SHP77 (cell line): ENCODE measurements at regions not wholly inside any gene's neighbourhood (a gene's known extent, or its start where the extent isn't known, plus 50 kb on each side); places are given as distances from the start of the nearest gene placed in this dataset.

Experiments used
- DNase-seq, 2 experiments: peaks; one replicate each; lab custom pipeline; 2025; lab: John Stamatoyannopoulos, UW

GRCh38 chr4:31107362-31107761 is 387.2 kb downstream of the PCDH7 start:
- no peak for DNase-seq

- no peak for DNase-seq
These were observed 388.6 kb downstream of the PCDH7 start for GRCh38 chr4:31108762-31109161.

GRCh38 chr4:31111790-31112189 is 391.6 kb downstream of the PCDH7 start:
- no peak for DNase-seq

- DNase-seq: no peak
These were observed 394.6 kb downstream of the PCDH7 start for GRCh38 chr4:31114816-31115215.

- no peak for DNase-seq
These were observed 403.9 kb downstream of the PCDH7 start for GRCh38 chr4:31124008-31124585.

- DNase-seq: no peak
These were observed 404.9 kb downstream of the PCDH7 start for GRCh38 chr4:31125061-31125460.

- DNase-seq: no peak
These were observed 405.3 kb downstream of the PCDH7 start for GRCh38 chr4:31125496-31125895.

- no peak for DNase-seq
These were observed 406.8 kb downstream of the PCDH7 start for GRCh38 chr4:31126881-31127398.

- DNase-seq: no peak
These were observed 410.8 kb downstream of the PCDH7 start for GRCh38 chr4:31130930-31131329.

- no peak for DNase-seq
These were observed 414.6 kb downstream of the PCDH7 start for GRCh38 chr4:31134720-31135119.

- no peak for DNase-seq
These were observed 419.6 kb downstream of the PCDH7 start for GRCh38 chr4:31139767-31140166.

- no peak for DNase-seq
These were observed 421.1 kb downstream of the PCDH7 start for GRCh38 chr4:31141095-31141831.

- no peak for DNase-seq
These were observed 421.6 kb downstream of the PCDH7 start for GRCh38 chr4:31141832-31142142.

- DNase-seq: no peak
These were observed 426.2 kb downstream of the PCDH7 start for GRCh38 chr4:31146366-31146765.

GRCh38 chr4:31148990-31149389 is 428.8 kb downstream of the PCDH7 start:
- DNase-seq: no peak

GRCh38 chr4:31156221-31156620 is 436.1 kb downstream of the PCDH7 start:
- DNase-seq: no peak

- no peak for DNase-seq
These were observed 440.0 kb downstream of the PCDH7 start for GRCh38 chr4:31160146-31160545.

GRCh38 chr4:31169846-31170245 is 449.7 kb downstream of the PCDH7 start:
- no peak for DNase-seq

GRCh38 chr4:31171362-31171761 is 451.2 kb downstream of the PCDH7 start:
- DNase-seq: no peak

GRCh38 chr4:31175242-31175910 is 455.2 kb downstream of the PCDH7 start:
- DNase-seq: no peak

GRCh38 chr4:31183256-31183655 is 463.1 kb downstream of the PCDH7 start:
- no peak for DNase-seq

GRCh38 chr4:31185014-31185585 is 464.9 kb downstream of the PCDH7 start:
- no peak for DNase-seq

GRCh38 chr4:31187979-31188378 is 467.8 kb downstream of the PCDH7 start:
- DNase-seq: no peak
